Endothelial cell of umbilical vein (primary cell): ENCODE measurements at regions not wholly inside any gene's neighbourhood (a gene's known extent, or its start where the extent isn't known, plus 50 kb on each side); places are given as distances from the start of the nearest gene placed in this dataset.

Experiments used
- BruUV-seq: library from RNA; stranded (reverse); fragments of 400-500 nt; replicated peaks from 2 replicates; lab custom pipeline; 2021; lab: Mats Ljungman, UMichigan
- CTCF ChIA-PET: fragments of 300-600, 350-600 bp; sonication (Branson Sonifier 250); formaldehyde crosslinking; loops from one replicate; lab custom pipeline; 2021; ENCODE audit warnings: antibody characterized with exemption, inconsistent platforms; lab: Charles Lee
- POLR2A ChIA-PET: fragments of 300-600, 350-600 bp; sonication (Branson Sonifier 250); formaldehyde crosslinking; loops from one replicate; lab custom pipeline; 2021; ENCODE audit warnings: antibody characterized with exemption, inconsistent platforms; lab: Charles Lee
- DNase-seq: peaks from one replicate; pipeline ENCODE4 v3.0.0-alpha.2; 2011; ENCODE audit warnings: low read depth, low spot score
- FAIRE-seq: peaks from 2 replicates; lab custom pipeline; 2011; peaks lifted over from hg19 to GRCh38; lab: Jason Lieb, UNC
- H2AFZ ChIP-seq: 2 replicates; pipeline ENCODE4 v1.6.0; 2012; ENCODE audit warnings: low read depth, low read length, control low read depth, inconsistent platforms
- H3K27ac ChIP-seq: 2 replicates; pipeline ENCODE4 v1.5.1; 2011; ENCODE audit warnings: low read depth, mild to moderate bottlenecking, control low read depth, low read length, moderate library complexity; ENCODE audit not compliant: insufficient read depth
- H3K27me3 ChIP-seq, 2 experiments: 2 replicates each; pipeline versions ENCODE4 v1.6.0 to v1.6.1; 2011; ENCODE audit warnings: low read length in 2 of 2, mixed read lengths in 1 of 2; ENCODE audit not compliant: control insufficient read depth in 2 of 2, insufficient read depth in 2 of 2
- H3K36me3 ChIP-seq, 2 experiments: 2 replicates in 1 of 2; 3 replicates in 1 of 2; pipeline ENCODE4 v1.5.1; 2011; ENCODE audit warnings: low read length in 2 of 2, mild to moderate bottlenecking in 1 of 2, moderate library complexity in 1 of 2; ENCODE audit not compliant: control insufficient read depth in 2 of 2, insufficient read depth in 2 of 2; ENCODE audit errors: extremely low read depth in 1 of 2
- H3K4me1 ChIP-seq: 3 replicates; pipeline ENCODE4 v1.5.1; 2011; ENCODE audit warnings: mild to moderate bottlenecking, low read length; ENCODE audit not compliant: control insufficient read depth, insufficient read depth; ENCODE audit errors: extremely low read depth
- H3K4me2 ChIP-seq: 2 replicates; pipeline ENCODE4 v1.6.1; 2011; ENCODE audit warnings: low read length, control low read depth, mixed read lengths; ENCODE audit not compliant: insufficient read depth
- H3K4me3 ChIP-seq, 3 experiments: fragments of 200-600 bp in 1 of 3; sonication (generic), shearing (Covaris generic) in 1 of 3; replicated peaks in 1 of 3; 2 replicates each; pipeline ENCODE4 v1.5.1; 2011 to 2016; ENCODE audit warnings: control low read depth in 3 of 3, low read length in 3 of 3, mild to moderate bottlenecking in 2 of 3, inconsistent platforms in 1 of 3, low read depth in 1 of 3, moderate library complexity in 1 of 3; ENCODE audit not compliant: insufficient read depth in 1 of 3
- H3K79me2 ChIP-seq: 2 replicates; pipeline ENCODE4 v1.6.0; 2012; ENCODE audit warnings: low read length, inconsistent platforms; ENCODE audit not compliant: control insufficient read depth, insufficient read depth
- H3K9ac ChIP-seq: replicated peaks from 2 replicates; pipeline ENCODE3; 2011; ENCODE audit warnings: low read length, control low read depth; ENCODE audit not compliant: insufficient read depth; ENCODE audit errors: extremely low read depth
- H3K9me1 ChIP-seq: replicated peaks from 3 replicates; pipeline ENCODE4 v1.6.0; 2011; ENCODE audit warnings: mild to moderate bottlenecking, low read length; ENCODE audit not compliant: control insufficient read depth, insufficient read depth; ENCODE audit errors: extremely low read depth
- H3K9me3 ChIP-seq: replicated peaks from 2 replicates; pipeline ENCODE4 v1.5.1; 2012; ENCODE audit warnings: low read length, inconsistent platforms; ENCODE audit not compliant: control insufficient read depth, insufficient read depth
- H4K20me1 ChIP-seq: replicated peaks from 2 replicates; pipeline ENCODE3; 2011; ENCODE audit warnings: mild to moderate bottlenecking, low read length; ENCODE audit not compliant: control insufficient read depth, insufficient read depth; ENCODE audit errors: extremely low read depth
- EZH2 ChIP-seq: IDR thresholded peaks from 2 replicates; pipeline ENCODE4 v1.6.1; 2012; ENCODE audit warnings: borderline replicate concordance, low read depth, mild to moderate bottlenecking, moderate library complexity, low read length, inconsistent platforms; ENCODE audit not compliant: severe bottlenecking
- FOS ChIP-seq: IDR thresholded peaks from 2 replicates; pipeline ENCODE4 v1.6.1; 2011; ENCODE audit warnings: mild to moderate bottlenecking, low read length, moderate library complexity, borderline replicate concordance; ENCODE audit not compliant: insufficient read depth
- GATA2 ChIP-seq: IDR thresholded peaks from 2 replicates; pipeline ENCODE4 v1.7.0; 2011; ENCODE audit warnings: low read depth, mild to moderate bottlenecking, moderate library complexity, mixed read lengths, low read length; ENCODE audit not compliant: insufficient read length, insufficient read depth
- JUN ChIP-seq: IDR thresholded peaks from 2 replicates; pipeline ENCODE4 v1.6.1; 2011; ENCODE audit warnings: borderline replicate concordance, low read depth; ENCODE audit not compliant: insufficient read length, insufficient read depth
- MYC ChIP-seq: IDR thresholded peaks from one replicate; pipeline ENCODE4 v1.6.1; 2011; ENCODE audit warnings: mild to moderate bottlenecking, low read depth, low read length
- POLR2A ChIP-seq: IDR thresholded peaks from 2 replicates; pipeline ENCODE4 v1.6.1; 2012; ENCODE audit warnings: low read depth, mild to moderate bottlenecking, control low read depth, low read length
- POLR2AphosphoS5 ChIP-seq: IDR thresholded peaks from 2 replicates; pipeline ENCODE4 v1.6.1; 2012; ENCODE audit warnings: low read depth, mild to moderate bottlenecking, control low read depth, low read length, moderate library complexity; ENCODE audit not compliant: insufficient read depth
- dilution Hi-C: fragments of 300-500 bp; cut with MboI; formaldehyde crosslinking; loops from one replicate; pipeline ENCODE4 v1.15.0; 2019; ENCODE audit warnings: low sequenced_read_pairs; ENCODE audit not compliant: extremely low pct_ligation_motif_present
- intact Hi-C: fragments of 100-400 bp; cut with micrococcal nuclease; formaldehyde crosslinking; loops from one replicate; pipeline ENCODE4 v1.10.0; 2022
- TF ChIP-seq, protein P1 (sequence below), 2 donors: IDR thresholded peaks; 1 replicate in 1 of 2; 2 replicates in 1 of 2; pipeline ENCODE4 v1.5.1; 2011; ENCODE audit warnings: low read length in 2 of 2, mild to moderate bottlenecking in 2 of 2, moderate library complexity in 2 of 2, control low read depth in 1 of 2, inconsistent platforms in 1 of 2, low read depth in 1 of 2; ENCODE audit not compliant: insufficient read depth in 1 of 2; ENCODE audit errors: extremely low read depth in 1 of 2
- TF ChIP-seq, protein P2 (sequence below): IDR thresholded peaks from 2 replicates; pipeline ENCODE4 v1.6.1; 2011; ENCODE audit not compliant: insufficient read depth, insufficient read length

DNA sequence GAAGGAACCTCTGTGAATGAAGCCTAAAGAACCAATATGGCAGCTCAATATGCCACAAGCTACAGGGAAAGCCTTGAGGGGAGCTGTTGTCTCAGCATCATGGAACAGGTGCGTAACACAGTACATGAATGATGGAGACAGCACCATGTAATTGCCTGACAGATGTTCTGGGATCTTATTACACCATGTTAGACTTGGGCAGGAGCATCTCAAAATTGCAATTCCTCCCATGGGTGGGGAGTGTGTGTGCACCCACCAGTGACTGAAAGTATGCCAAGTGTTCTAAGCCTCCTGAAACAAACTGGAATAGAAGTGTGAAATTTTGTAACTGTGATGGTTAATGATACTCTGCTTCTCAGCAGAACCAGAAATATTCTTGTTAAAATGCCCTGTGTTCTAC is 151.0 kb upstream of the SRRM4 start:
- BruUV-seq: no TSS peak
- CTCF ChIA-PET: no interaction called here
- no peak for FAIRE-seq

GRCh38 chr12:118835926-118836325 is 145.4 kb upstream of the SRRM4 start:
- H3K36me3 ChIP-seq: no peaks in the 10 kb centered on the region
- no peak overlapping the region for H3K27ac ChIP-seq
- ChIA-PET CTCF (no interaction called here), POLR2A (no interaction called here)
- H2AFZ ChIP-seq: no peak overlapping the region
- H3K9ac ChIP-seq: no peak overlapping the region
- dilution Hi-C loops: no loop called here
- no peaks in the 10 kb centered on the region for H3K27me3 ChIP-seq
- intact Hi-C loops: no loop called here
- H3K79me2 ChIP-seq: no peaks in the 10 kb centered on the region
- H3K4me2 ChIP-seq: no peak overlapping the region
- H3K9me3 ChIP-seq: peaks cover 4% of the 10 kb centered on the region
- no peak for DNase-seq
- BruUV-seq: no TSS peak
- H4K20me1 ChIP-seq: no peaks in the 10 kb centered on the region
- no peaks in the 10 kb centered on the region for H3K4me1 ChIP-seq
- no peak for FAIRE-seq
- TF ChIP-seq, protein P1, sequence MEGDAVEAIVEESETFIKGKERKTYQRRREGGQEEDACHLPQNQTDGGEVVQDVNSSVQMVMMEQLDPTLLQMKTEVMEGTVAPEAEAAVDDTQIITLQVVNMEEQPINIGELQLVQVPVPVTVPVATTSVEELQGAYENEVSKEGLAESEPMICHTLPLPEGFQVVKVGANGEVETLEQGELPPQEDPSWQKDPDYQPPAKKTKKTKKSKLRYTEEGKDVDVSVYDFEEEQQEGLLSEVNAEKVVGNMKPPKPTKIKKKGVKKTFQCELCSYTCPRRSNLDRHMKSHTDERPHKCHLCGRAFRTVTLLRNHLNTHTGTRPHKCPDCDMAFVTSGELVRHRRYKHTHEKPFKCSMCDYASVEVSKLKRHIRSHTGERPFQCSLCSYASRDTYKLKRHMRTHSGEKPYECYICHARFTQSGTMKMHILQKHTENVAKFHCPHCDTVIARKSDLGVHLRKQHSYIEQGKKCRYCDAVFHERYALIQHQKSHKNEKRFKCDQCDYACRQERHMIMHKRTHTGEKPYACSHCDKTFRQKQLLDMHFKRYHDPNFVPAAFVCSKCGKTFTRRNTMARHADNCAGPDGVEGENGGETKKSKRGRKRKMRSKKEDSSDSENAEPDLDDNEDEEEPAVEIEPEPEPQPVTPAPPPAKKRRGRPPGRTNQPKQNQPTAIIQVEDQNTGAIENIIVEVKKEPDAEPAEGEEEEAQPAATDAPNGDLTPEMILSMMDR (IDR thresholded peaks at IDR 0.05; ENCODE audit: extremely low read depth in 1 of 2, insufficient read depth in 1 of 2, low read depth in 1 of 2, low read length in 2 of 2): no peak
- TF ChIP-seq EZH2 (no peak), POLR2A (no peak), FOS (no peak), JUN (no peak), MYC (no peak), POLR2AphosphoS5 (no peak), GATA2 (no peak)
- TF ChIP-seq, protein P2, sequence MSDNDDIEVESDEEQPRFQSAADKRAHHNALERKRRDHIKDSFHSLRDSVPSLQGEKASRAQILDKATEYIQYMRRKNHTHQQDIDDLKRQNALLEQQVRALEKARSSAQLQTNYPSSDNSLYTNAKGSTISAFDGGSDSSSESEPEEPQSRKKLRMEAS: no peak
- H3K9me1 ChIP-seq: no peaks in the 10 kb centered on the region
- H3K4me3 ChIP-seq: no peak overlapping the region

More for the DNA sequence above, 151.0 kb upstream of the SRRM4 start:
- Histone ChIP-seq H3K9me3 (peaks cover 2% of the 10 kb centered on the region), H2AFZ (no peak overlapping the region), H3K9me1 (no peaks in the 10 kb centered on the region), H3K27ac (no peak overlapping the region), H3K36me3 (no peaks in the 10 kb centered on the region), H4K20me1 (no peaks in the 10 kb centered on the region), H3K79me2 (no peaks in the 10 kb centered on the region), H3K4me2 (no peak overlapping the region), H3K4me3 (no peak overlapping the region), H3K9ac (no peak overlapping the region), H3K27me3 (no peaks in the 10 kb centered on the region), H3K4me1 (no peaks in the 10 kb centered on the region)
- TF ChIP-seq, protein P2: no peak
- TF ChIP-seq GATA2 (no peak), POLR2A (no peak)
- TF ChIP-seq, protein P1 (IDR thresholded peaks at IDR 0.05; ENCODE audit: extremely low read depth in 1 of 2, insufficient read depth in 1 of 2, low read depth in 1 of 2, low read length in 2 of 2): no peak
- dilution Hi-C loops: no loop called here
- DNase-seq: no peak
- POLR2A ChIA-PET: no interaction called here
- intact Hi-C loops: no loop called here
